ENCODE measurements at regions not wholly inside any gene's neighbourhood (a gene's known extent, or its start where the extent isn't known, plus 50 kb on each side); places are given as distances from the start of the nearest gene placed in this dataset.
A peak's percentile ranks its signal among the peaks of the same experiment; 100 is the strongest.

DNA sequence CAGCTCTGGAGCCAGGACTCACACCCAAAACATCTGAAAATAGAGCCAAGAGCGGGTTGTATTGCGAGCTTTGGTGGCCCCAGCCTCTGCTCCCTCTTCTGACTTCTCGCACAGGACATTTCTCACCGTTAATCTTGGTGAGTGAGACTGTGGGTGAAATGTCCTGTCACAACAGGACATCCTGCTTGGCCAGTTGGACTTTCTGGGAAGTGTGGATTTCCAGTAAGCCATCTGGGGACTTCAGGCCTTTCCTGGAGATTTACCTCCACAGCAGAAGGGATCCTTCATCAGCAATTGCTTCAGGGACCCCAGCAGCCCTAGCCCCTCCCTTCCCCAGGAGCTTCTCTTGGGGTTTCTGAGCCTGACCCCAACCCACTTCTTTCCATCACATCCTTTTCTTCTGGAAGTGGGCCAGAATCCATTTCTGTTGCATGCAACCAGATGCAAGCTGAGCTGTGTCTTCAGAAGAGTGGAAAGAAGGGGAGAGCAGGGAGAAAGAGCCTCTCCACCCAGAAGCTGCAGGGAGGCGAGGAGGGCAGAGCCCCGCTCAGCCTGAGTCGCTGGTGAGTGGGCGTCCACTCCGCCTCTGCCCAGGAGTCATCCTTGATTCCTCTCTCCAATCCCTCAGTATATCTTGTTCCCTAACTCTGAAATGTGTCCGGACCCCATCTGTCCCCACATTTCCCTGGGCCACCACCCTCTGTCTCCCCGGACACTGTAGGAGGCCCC, 50.3 kb upstream of the GADD45G start:
- Mint-ChIP-seq H3K27me3 (peaks cover 4% of the 10 kb centered on the region), H3K4me3 (no peak overlapping the region), H3K27ac (no peak overlapping the region), H3K9me3 (no peaks in the 10 kb centered on the region), H3K36me3 (no peaks in the 10 kb centered on the region), H3K4me1 (ENCODE audit: low read depth) (peaks cover 20% of the 10 kb centered on the region)
- POLR2A ChIA-PET: no interaction called here
- DNase-seq: no peak
- intact Hi-C loops (cut with micrococcal nuclease): no loop called here
- CTCF ChIA-PET: interaction anchor here (1.7 kb wide), 1 partner anchor 125 kb away, joined by 7 read pairs; no protein-coding TSS in a partner anchor

DNA sequence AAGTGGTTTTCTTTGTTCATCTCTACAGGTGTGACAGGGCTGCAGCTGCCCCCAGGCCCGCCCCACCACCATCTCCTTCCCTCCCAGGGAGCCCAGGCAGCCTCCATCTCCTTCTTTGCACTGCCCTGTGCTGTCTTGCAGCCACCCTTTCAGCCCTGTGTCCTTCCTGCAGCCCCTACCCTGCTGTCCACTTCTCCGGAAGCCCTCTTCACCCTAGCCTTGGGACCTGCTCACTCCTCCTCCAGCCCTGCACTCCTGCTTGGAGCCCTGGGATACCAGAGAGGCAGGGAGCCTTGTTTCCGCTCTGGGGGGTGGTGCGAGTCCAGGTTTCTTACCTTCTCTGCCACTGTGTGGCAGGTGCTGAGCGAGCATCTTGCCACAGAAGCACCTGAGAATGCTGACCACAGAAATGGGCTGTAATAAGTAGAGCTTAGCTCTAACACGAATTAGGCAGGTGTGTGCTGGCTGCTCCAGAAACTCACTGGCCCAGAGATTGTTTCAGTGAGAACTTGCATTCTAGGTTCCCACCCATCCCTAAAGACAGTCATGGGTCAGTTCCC, 51.3 kb upstream of the GADD45G start:
- Mint-ChIP-seq H3K4me3 (no peak overlapping the region), H3K27ac (no peak overlapping the region), H3K9me3 (no peaks in the 10 kb centered on the region), H3K4me1 (ENCODE audit: low read depth) (peaks cover 28% of the 10 kb centered on the region), H3K27me3 (peaks cover 4% of the 10 kb centered on the region), H3K36me3 (no peaks in the 10 kb centered on the region)
- ChIA-PET CTCF (no interaction called here), POLR2A (no interaction called here)
- no peak for DNase-seq
- intact Hi-C loops (cut with micrococcal nuclease): no loop called here

DNA sequence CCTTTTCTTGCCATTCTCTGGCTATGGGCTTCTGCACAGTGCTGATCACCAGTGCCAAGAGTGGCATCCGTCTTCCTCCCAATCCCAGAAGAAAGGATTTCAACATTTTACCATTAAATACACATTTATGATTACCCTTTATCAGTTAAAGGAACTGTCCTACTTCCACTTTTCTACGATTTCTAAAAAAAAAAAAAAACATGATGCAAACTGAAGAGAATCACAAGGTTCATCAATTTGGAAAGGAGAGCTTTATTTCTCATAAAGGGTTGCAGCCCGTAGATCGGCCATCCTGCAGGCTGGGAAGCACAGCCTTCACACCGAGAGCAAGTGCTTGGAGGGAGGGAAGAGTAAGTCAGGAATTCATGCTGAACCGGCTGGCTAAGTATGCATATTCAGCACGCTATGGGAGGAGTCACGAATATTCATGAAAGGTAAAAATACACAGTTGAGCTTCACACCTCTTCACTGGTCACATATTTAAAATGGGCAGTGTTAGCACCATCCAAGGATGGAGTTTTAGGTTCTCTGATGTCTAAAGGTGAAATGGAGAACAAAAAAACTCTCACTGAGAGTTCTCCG, 52.5 kb upstream of the SEMA4D start:
- no peak overlapping the region for H3K4me3 Mint-ChIP-seq
- ChIA-PET CTCF (interaction anchor here (0.8 to 5.0 kb wide), 14 partner anchors 18 to 168 kb away, joined by 3 to 120 read pairs (median 10); no protein-coding TSS in a partner anchor), POLR2A (interaction anchor here (2.4 kb wide), 1 partner anchor 140 kb away, joined by 10 read pairs; no protein-coding TSS in a partner anchor)
- intact Hi-C loops (cut with micrococcal nuclease): no loop called here
- DNase-seq: no peak
- no peak overlapping the region for H3K27ac Mint-ChIP-seq
- H3K9me3 Mint-ChIP-seq: peaks cover 14% of the 10 kb centered on the region
- peaks cover 7% of the 10 kb centered on the region for H3K36me3 Mint-ChIP-seq
- H3K27me3 Mint-ChIP-seq: peaks cover 2% of the 10 kb centered on the region
- H3K4me1 Mint-ChIP-seq (ENCODE audit: low read depth): peaks cover 19% of the 10 kb centered on the region

DNA sequence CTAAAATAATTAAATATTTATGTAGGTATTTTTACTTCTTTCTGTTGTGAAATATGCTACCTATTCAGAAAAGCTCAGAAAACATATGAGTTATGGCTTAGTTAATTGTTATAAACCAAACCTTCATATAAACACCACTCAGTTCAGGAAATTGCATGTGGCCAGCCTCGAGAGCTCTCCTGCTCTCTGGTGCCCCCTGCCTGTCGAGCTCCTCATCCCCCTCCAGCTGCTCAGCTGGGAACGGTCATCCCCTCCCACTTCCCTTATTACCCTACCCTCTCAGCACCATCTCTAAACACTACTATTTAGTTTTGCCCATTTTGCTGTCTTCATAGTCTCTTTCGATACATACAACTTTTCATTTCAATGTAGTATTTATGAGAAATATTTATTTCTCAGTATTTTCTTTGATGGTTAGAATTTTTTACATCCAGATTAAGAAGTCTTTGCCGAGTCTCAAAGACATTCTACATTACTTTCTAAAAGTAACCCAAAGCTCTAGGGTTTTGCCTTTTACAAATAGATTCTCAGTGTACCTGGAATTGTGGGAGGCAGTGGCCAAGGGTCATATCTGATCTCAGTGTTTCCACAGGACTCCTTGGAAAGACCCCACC, 51.2 kb upstream of the SEMA4D start:
- H3K27me3 Mint-ChIP-seq: no peaks in the 10 kb centered on the region
- no peak overlapping the region for H3K4me3 Mint-ChIP-seq
- ChIA-PET CTCF (interaction anchor here (0.6 to 5.0 kb wide), 65 partner anchors 9 to 432 kb away, joined by 3 to 120 read pairs (median 7); partner anchors contain the start of gene SECISBP2), POLR2A (interaction anchor here (0.7 to 2.4 kb wide), 17 partner anchors 9 to 231 kb away, joined by 3 to 10 read pairs (median 4); partner anchors contain the start of gene SECISBP2)
- peak overlapping the region; percentile 67 for H3K27ac Mint-ChIP-seq
- DNase-seq: peak; percentile 92
- H3K9me3 Mint-ChIP-seq: peaks cover 19% of the 10 kb centered on the region
- peaks cover 7% of the 10 kb centered on the region for H3K36me3 Mint-ChIP-seq
- peaks cover 19% of the 10 kb centered on the region for H3K4me1 Mint-ChIP-seq (ENCODE audit: low read depth)
- intact Hi-C loops (cut with micrococcal nuclease): loop anchor here (1.0 kb wide), 4 partner anchors 27 to 230 kb away; no protein-coding TSS in a partner anchor

DNA sequence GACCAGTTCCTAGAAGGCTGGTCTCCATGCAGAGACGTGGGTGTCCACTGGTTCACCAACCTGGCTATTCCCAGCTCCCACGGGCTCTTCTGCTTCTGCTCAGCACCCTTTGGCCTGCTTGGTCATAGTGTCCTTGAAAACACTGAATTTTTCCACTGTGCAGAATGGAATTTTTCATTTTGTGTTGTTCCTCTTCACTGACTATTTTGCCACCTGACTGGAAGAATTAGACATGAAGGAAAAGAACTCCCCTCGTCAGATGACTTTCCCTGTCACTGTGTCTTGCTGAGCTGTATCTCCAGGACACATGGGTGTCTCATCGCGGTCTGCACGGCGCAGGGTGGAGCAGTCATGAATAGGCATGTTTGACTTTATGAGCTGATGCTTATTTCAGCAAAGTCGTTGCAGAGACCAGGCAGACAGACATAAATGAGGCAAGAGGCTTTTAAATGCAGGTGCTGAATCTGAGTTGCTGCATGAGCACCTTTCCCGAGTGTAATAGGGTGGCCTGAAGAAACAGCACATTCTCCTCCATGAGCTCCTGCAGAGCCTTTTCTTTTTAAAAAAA, 50.2 kb upstream of the SEMA4D start:
- intact Hi-C loops (cut with micrococcal nuclease): no loop called here
- no peak for DNase-seq
- CTCF ChIA-PET: interaction anchor here (0.6 to 5.0 kb wide), 54 partner anchors 10 to 433 kb away, joined by 3 to 120 read pairs (median 7); partner anchors contain the start of gene SECISBP2
- no peak overlapping the region for H3K4me3 Mint-ChIP-seq
- peak overlapping the region; percentile 47 for H3K27ac Mint-ChIP-seq
- H3K9me3 Mint-ChIP-seq: peaks cover 19% of the 10 kb centered on the region
- peaks cover 19% of the 10 kb centered on the region for H3K4me1 Mint-ChIP-seq (ENCODE audit: low read depth)
- no peaks in the 10 kb centered on the region for H3K27me3 Mint-ChIP-seq
- POLR2A ChIA-PET: interaction anchor here (0.7 to 2.4 kb wide), 12 partner anchors 11 to 213 kb away, joined by 3 to 10 read pairs (median 4); no protein-coding TSS in a partner anchor
- peaks cover 7% of the 10 kb centered on the region for H3K36me3 Mint-ChIP-seq
